ENCODE measurements at regions not wholly inside any gene's neighbourhood (a gene's known extent, or its start where the extent isn't known, plus 50 kb on each side); places are given as distances from the start of the nearest gene placed in this dataset.
"Not testable (repeated sequence)": the region's sequence is repeated elsewhere in the genome, so short reads cannot be mapped to it uniquely, and the experiment has no call there.

DNA sequence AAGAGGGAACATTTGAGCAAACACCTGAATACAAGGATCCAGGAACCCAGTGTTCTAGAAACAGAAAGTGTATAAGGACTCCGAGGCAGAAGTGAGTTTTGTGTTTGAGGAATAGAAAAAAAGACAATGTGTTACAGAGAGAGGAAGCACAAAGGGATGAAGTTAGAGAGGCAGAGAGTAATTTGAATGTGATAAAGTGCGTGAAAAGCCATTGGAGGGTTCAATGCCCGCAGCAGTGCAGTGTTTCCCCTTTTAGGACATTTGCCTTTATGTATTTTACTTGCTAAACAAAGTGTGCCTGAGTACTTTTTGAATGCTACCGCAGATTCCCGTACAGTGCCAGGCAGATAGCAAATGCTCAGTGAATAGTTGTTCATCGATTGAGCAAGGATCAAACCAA lies 508.5 kb downstream of the RAB38 start:
- in situ Hi-C loops (cut with MboI; ENCODE audit: low sequenced_read_pairs), result no loop called here

DNA sequence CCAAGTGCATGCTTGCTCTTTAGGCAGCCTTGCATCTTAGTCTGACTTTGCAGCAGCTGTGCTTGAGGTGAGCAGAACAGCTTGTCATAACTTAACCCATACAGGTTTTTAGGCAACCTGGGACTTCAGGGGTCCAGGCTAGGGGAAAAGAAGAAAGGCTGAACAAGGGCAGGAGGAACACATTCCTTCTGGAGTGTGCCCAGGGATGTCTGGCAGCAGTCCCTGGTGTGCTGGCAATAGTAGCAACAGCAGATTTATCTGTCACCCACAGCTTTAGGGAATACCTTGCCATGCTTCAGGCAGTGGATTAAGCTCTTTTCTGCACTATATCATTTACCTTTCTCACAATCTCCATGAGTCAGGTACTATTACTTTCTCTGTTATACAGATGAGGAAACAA lies 513.0 kb downstream of the RAB38 start:
- in situ Hi-C loops (cut with MboI; ENCODE audit: low sequenced_read_pairs), result no loop called here

DNA sequence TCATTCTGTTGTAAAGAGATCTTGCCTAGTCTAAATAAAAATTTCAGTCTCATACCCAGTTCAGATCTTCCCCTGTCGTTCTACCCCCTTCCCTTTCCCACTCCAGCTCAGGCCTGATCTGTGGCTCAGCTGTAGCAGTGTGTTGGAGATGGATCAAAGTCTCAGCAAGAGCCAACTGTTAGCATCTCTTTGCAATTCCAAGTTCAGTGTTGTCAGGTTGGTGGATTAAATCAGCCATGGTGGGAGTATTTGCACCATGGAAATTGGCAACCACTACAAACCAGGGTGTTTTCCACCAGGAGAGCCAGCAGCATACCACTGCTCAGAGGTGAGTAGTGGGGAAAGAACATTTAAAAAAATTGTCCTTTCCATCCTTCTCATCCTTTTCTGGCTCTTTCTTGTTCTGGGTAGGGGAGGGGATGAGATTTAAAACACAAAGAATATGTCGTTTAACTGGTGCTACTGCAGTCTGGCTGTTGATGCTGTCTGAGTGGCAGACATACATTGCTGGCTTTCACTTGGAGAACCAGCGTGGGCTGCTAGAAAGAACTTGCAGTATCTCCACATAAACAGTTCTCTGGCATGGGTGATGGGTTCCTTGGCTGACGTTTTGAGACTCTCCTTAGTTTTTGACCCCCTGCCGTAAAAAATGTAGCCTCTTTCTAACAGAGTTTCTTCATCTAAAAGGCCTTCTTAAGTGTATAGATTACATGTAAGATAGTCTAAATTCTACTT lies 514.1 kb downstream of the RAB38 start:
- in situ Hi-C loops (cut with MboI; ENCODE audit: low sequenced_read_pairs), result no loop called here

DNA sequence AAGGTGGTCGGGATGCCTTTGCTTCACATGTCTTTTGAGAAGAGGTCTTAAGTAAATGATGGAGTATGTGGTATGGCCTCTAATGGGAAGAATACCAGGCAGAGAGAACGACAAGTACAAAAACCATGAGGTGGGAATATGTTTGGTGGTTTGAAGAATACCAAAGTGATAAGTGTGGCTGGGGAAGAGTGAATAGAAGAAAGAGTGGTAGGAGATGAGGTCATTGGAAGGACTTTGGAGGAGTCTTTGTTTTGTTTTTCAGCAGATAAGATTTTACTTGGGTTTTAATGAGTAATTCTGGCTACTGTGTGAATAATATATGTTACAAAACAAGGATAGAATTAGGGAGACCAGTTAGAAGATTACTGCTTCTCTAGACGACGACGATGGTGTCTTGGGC lies 515.4 kb downstream of the RAB38 start:
- in situ Hi-C loops (cut with MboI; ENCODE audit: low sequenced_read_pairs), result no loop called here

DNA sequence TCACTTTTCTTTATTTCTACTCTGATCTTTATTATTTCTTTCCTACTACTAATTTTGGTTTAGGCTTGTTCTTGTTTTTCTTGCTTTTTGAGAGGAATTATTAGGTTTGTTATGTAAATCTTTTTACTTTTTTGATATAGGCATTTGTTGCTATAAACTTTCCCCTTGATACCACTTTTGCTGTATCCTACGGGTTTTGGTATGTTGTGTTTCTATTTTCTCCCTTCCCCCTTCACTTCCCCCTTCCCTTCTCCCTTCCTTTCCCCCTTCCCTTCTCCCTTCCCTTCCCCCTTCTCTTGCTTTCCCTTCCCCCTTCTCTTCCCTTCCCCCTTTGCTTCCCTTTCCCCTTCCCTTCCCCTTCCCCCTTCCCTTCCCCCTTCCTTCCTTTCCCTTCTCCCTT lies 529.6 kb downstream of the RAB38 start:
- in situ Hi-C loops (cut with MboI; ENCODE audit: low sequenced_read_pairs), result no loop called here

DNA sequence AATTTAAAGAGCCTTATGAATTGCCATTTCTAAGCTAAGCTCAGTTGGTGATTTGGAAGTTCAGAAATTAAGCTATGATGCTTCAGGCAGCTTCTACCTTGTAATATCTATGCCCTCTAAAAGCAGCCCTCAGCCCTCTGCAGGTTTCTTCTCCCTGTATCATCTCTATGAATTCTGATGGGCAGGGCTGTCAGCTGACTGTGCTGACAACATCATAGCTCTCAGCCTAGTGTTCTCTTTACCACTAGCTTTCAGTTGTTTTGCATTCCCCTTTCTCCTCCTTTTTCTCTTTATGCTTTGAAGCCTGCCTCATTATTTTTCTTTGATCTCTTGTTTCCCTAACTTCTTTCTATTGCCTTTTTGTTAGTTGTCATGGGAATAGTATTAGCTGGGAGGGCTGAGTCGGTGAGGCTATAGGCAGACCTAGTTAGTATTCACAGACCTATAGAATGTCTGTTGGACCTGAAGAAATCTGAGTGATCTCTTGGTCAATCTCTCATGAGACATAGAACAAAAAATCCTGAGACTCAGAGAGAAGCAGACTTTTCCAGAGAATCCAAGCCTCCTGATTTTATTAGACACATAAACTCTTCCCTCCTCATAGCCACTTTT lies 535.4 kb downstream of the RAB38 start:
- in situ Hi-C loops (cut with MboI; ENCODE audit: low sequenced_read_pairs), result no loop called here

DNA sequence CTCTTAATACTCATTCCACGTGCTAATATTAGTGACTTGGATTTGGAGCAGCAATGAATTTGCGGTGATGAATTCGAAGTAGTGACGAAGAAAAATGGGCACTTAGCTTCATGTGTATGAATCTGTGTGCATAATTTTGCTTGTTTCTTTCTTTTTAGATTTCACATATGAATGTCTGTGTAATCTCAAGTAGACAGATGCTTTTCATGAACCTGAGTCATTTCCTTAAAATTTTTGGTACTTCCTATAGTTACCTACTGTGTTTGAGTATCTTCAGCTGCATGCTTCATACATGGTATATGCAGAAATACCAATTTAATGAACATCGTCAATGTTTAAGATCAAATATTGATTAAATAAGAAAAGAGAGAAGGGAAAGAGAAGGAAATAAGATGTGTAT lies 540.2 kb downstream of the RAB38 start:
- in situ Hi-C loops (cut with MboI; ENCODE audit: low sequenced_read_pairs), result no loop called here

DNA sequence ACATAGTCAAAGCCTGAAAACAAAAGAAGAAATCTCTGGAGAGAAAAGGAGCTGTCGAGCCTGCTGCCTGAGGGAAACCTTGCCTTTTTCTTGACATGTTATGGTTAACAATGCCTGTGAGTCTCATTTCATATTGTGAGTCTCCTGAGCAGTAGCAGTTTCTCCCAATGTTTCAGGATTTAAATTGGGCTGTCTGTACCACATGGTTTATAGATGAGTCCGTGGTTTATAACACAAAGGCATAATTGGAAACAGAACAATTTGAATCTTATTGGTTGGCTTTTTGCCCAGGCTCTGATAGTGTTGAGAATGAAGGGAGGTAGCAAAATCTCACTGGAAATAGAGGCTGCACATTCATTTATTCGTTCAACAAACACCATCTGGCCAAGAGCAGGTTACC lies 540.9 kb downstream of the RAB38 start:
- in situ Hi-C loops (cut with MboI; ENCODE audit: low sequenced_read_pairs), result no loop called here

DNA sequence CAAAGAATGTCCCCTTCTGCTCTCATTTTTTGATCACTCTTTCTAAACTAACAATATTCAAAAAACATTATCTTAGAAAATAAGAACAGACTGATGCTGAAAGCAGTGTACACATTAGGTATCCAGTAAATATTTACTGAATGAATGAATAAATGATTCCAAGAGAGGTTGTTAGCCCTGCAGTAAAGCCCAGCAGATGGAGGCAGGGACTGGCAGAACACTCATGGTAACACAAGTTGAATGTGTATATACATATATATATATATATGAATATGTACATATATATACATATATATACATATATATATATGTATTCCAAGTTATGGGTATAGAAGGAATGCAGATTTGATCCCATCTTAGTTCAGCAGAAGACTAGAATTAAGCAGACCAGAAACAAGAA lies 546.3 kb downstream of the RAB38 start:
- in situ Hi-C loops (cut with MboI; ENCODE audit: low sequenced_read_pairs), result no loop called here

DNA sequence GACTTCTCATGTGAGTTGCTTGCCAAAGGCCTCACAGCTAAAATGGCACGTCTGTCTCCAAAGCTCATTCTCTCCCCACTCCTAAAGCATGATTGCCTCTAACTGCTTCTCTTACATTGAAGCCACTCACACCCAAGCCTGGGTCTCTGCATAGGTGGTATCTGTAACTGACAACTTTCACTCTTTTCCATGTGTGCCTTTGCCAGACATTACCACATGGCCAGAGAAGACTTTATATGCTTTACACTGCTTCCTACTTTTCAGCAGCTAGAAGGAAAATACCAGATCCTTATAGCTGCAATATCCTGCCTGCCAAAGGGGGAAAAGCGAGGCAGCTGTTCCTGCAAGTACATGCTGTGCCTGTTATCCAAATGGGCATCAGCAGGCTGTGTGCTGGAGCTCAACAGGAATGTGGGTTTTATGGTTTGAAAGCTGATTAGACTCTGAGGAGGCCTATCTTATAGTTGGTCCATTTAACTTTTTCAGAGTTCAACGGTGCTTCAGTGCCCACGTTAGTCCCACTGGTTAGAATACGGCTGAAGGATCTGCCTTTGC lies 547.1 kb downstream of the RAB38 start:
- in situ Hi-C loops (cut with MboI; ENCODE audit: low sequenced_read_pairs), result no loop called here

DNA sequence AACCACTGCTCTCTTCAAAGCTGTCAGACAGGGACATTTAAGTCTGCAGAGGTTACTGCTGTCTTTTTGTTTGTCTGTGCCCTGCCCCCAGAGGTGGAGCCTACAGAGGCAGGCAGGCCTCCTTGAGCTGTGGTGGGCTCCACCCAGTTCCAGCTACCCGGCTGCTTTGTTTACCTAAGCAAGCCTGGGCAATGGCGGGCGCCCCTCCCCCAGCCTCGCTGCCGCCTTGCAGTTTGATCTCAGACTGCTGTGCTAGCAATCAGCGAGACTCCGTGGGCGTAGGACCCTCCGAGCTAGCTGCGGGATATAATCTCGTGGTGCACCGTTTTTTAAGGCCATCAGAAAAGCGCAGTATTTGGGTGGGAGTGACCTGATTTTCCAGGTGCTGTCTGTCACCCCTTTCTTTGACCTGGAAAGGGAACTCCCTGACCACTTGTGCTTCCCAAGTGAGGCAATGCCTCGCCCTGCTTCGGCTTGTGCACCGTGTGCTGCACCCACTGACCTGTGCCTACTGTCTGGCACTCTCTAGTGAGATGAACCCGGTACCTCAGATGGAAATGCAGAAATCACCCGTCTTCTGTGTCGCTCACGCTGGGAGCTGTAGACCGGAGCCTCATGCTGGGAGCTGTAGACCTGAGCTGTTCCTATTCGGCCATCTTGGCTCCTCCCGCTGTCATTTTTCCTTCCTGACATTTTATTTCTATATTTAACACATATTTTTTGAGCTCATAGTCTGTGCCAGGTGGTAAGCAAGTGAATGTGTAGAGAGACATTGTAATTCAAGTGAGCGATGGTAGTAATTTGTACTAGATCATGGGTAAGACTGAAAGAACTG lies 551.5 kb downstream of the RAB38 start:
- in situ Hi-C loops (cut with MboI; ENCODE audit: low sequenced_read_pairs), result not testable (repeated sequence)

DNA sequence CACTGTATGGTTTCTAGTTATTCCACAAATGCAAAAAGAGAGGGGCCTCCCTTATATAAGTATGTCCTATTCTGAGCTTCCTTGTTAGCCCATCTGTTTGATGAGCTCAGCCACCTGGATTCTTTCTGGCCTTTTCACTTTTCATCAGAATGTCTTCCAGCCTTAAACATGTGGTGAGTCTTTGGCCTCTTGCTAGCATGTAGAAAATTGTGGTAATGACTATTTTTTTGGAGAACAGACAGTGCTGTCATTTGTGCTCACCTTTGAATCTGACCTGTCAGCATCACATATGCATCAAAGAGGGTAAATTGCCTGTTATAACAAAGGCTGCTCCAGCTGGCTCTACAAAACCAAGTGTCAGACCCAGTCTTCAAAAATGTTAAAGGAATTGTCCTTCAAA lies 558.7 kb downstream of the RAB38 start:
- in situ Hi-C loops (cut with MboI; ENCODE audit: low sequenced_read_pairs), result no loop called here

DNA sequence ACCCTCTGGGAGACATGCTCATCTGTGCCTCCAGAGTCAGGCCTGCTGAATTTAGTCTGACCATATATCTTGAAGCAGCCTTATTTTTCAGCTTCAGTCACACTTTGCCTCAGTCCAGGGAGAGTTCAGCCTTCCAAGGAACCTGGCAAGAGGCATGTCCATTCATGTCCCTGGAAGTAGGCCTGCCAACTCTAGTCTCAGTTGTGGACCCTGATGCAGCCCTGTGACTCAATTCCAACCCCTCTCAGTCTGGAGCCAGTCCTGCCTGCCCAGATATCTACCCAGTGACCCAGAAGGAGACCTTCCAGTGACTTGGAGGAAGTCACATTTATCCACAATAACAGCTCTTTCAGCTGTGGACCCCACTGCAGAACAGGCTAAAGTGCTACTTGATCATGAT lies 566.6 kb downstream of the TMEM135 start:
- in situ Hi-C loops (cut with MboI; ENCODE audit: low sequenced_read_pairs), result no loop called here

DNA sequence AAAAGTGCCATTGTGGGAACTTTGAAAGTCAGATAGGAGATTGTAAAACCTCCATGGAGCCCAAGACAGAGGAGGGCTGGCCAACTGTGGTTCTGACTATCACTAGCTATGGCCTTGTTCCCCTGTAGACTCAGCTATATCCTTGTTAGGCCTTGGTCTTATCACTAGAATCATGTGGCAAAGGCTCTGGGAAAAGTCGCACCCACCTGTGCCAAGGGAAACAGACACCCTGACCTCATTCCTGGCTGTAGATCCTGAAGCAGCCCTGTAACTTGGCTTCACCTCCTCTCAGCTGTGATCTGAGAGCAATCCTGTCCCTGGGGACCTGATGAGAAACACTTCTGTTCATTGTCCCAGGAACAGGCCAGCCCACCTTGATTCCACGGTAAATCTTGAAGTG lies 566.2 kb downstream of the TMEM135 start:
- in situ Hi-C loops (cut with MboI; ENCODE audit: low sequenced_read_pairs), result no loop called here

DNA sequence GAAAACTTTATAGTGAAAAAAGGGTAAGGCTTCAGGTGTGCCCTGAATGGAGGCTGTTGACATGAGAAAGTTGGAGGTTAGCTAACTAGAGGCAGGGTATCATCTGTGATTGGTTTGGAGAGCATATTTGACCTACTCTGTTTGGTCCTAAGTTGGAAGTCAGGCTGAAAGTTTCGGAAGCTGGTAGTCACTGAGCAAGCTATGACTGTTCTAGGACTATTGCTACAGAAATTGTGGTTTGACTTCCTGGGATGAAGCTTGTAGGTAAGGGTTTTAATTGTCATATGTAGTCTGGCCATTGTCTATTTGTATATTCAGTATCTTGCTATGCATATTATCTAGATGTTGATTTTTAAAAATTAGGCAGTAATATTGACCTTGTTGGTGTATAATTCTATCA lies 565.0 kb downstream of the TMEM135 start:
- in situ Hi-C loops (cut with MboI; ENCODE audit: low sequenced_read_pairs), result no loop called here

DNA sequence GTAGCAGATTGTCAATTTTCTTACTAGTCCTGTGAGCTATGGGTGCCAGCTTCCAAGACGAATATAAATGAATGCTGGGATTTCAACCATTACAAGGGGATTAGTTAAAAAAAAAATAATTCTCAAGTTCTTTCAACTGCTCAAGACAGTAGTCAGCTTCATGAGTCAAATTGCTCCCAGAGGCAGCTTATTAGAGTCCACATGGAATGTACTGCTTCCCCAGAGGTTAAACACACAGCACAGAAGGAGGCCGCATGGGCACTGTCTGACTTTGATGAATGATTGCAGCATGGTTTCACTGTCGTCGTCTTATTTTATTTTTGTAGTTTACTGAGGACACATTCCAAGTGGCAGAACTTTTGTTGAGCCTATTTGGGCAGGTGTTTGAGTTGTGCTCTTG lies 563.2 kb downstream of the TMEM135 start:
- in situ Hi-C loops (cut with MboI; ENCODE audit: low sequenced_read_pairs), result no loop called here

DNA sequence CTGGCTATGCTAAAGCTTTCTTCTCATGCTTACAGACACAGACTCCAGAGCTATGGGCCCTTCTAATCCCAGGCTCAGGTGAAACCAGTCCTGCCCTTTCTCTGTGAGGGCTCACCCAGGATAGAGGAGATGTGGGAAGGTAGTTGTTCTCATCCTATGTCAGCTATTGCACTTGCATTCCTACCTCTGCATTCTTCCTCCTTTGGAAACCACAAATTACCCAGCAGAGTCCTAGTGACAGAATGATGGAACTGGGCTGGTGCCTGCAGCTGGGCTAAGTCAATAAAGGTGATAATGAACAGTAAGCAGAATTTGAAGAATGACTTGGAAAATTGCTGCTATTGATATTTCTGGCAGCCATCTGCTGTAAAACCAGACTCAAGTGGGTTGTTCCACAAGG lies 560.0 kb downstream of the TMEM135 start:
- in situ Hi-C loops (cut with MboI; ENCODE audit: low sequenced_read_pairs), result no loop called here

DNA sequence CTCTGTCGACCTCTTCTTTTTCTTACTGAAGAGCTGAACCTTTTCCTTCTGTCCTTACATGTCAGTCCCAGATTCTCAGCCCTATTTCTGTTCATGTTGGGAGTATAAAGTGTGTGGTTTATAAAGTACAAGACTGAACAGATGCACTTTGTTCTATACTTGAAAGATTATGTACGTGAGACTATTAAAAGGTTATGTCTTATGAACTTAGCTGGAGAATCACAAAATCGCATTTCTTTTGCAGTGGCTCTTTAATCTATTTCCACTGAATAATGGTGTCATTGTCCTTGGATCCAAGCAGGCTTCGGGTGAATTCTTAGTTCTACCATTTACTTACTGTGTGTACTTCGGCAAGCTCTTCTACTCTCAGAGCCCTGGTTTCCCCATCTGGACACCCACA lies 558.4 kb downstream of the TMEM135 start:
- in situ Hi-C loops (cut with MboI; ENCODE audit: low sequenced_read_pairs), result no loop called here

DNA sequence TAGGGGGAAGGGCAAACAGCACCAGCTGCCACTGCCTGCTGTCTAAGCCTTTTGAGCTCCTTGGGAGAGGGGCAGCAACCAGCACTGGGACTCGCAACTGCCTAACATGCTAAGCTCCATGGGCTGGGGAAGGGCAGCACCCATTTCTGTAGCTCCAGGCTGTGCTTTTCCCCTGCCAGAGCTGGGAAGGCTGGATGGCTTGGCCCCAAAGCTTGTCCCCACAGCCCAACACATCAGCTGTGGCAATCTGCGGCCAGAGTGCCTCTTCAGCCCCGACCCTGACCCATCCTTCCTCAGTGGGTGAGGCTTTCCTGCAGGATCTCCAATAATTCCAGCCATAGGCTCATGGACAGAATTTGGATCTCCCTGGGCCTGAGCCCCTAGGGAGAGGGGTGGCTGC lies 551.3 kb downstream of the TMEM135 start:
- in situ Hi-C loops (cut with MboI; ENCODE audit: low sequenced_read_pairs), result no loop called here

DNA sequence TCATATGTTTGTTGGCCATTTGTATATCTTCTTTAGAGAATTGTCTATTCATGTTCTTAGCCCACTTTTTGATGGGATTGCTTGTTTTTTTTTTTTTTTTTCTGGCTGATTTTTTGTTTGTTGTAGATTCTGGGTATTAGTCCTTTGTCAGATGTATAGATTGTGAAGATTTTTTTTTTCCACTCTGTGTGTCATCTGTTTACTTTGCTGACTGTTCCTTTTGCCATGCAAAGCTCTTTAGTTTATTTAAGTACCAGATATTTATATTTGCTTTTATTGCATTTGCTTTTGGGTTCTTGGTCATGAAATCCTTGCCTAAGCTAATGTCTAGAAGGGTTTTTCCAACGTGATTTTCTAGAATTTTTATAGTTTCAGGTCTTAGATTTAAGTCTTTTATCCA lies 547.9 kb downstream of the TMEM135 start:
- in situ Hi-C loops (cut with MboI; ENCODE audit: low sequenced_read_pairs), result not testable (repeated sequence)

DNA sequence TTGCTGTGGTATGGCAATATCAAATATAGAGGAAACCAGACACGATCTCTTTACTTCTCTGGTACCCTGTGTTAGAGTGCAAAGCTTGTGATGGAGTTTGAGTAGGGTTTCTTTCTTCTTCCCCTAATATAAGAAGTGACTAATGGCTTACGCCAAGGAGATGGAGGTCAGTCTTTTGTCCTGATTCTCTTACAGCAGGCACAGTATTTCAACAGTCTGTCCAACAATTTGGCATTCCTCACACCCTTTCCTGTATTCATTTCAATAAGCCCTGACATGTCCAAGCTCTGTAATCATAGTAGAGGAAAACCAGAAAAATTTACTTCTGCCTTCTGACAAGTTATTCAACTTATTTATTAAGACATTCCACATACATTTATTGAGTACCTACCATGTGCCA lies 546.2 kb downstream of the TMEM135 start:
- in situ Hi-C loops (cut with MboI; ENCODE audit: low sequenced_read_pairs), result no loop called here

DNA sequence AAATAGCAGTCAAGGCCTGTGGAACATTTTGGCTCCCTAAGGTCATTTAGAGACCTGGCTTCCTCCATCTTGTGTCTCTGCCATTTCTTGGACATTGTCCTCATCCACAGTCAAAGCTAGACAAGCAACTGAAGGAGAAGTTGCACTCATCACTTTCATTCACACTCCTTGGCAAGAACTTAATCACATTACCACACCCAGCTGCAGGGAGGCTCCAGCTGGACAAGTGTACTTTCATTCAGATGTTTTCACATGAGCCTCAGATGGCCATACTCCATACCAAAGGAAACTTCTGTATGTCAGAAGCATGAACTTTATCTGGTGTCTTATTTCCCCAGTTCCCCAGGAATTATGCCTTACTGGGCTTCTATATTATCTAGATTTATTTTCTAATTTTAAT lies 537.4 kb downstream of the TMEM135 start:
- in situ Hi-C loops (cut with MboI; ENCODE audit: low sequenced_read_pairs), result no loop called here

Data from HL-60/S4 treated with retinoic acid at 250 ng/mL for 4 days and 3 days (cell line).